B cell (primary cell): ENCODE measurements at regions not wholly inside any gene's neighbourhood (a gene's known extent, or its start where the extent isn't known, plus 50 kb on each side); places are given as distances from the start of the nearest gene placed in this dataset.

ENCODE experiments used
- CTCF ChIP-seq: fragments of 200-600 bp; IDR thresholded peaks from one replicate; pipeline ENCODE4 v1.8.0; 2022; ENCODE audit warnings: antibody characterized with exemption, mild to moderate bottlenecking
- EZH2 ChIP-seq: IDR thresholded peaks from 2 replicates; pipeline ENCODE4 v1.6.1; 2012; ENCODE audit warnings: borderline replicate concordance, low read depth, mild to moderate bottlenecking, moderate library complexity, low read length; ENCODE audit not compliant: insufficient read depth, poor library complexity, severe bottlenecking

- TF ChIP-seq CTCF, result no peak
- no peak for TF ChIP-seq EZH2
Measured at GRCh38 chr4:69383281-69383680, 103.0 kb downstream of the UGT2B28 start.
